GM19238 (cell line): ENCODE measurements at regions not wholly inside any gene's neighbourhood (a gene's known extent, or its start where the extent isn't known, plus 50 kb on each side); places are given as distances from the start of the nearest gene placed in this dataset.

Experiments used
- DNase-seq: peaks from one replicate; pipeline ENCODE4 v3.0.0; 2011; ENCODE audit warnings: low spot score; ENCODE audit not compliant: insufficient read length

GRCh38 chr4:183848805-183849204 lies 56.3 kb upstream of the STOX2 start:
- DNase-seq = no peak

GRCh38 chr4:183852910-183853547 lies 52.1 kb upstream of the STOX2 start:
- DNase-seq = no peak

GRCh38 chr4:183853548-183853940 lies 51.6 kb upstream of the STOX2 start:
- no peak for DNase-seq
